Activated naive CD8-positive, alpha-beta T cell treated with anti-CD3 and anti-CD28 coated beads, Interleukin-2, amount 10 ng/mL, durations not matched to agents 7 days and 5 days (primary cell): ENCODE measurements at regions not wholly inside any gene's neighbourhood (a gene's known extent, or its start where the extent isn't known, plus 50 kb on each side); places are given as distances from the start of the nearest gene placed in this dataset.
"Not testable (repeated sequence)": the region's sequence is repeated elsewhere in the genome, so short reads cannot be mapped to it uniquely, and the experiment has no call there.

Experiments
- ATAC-seq: fragments of 150-1000 bp; cut with Tn5 transposase; one replicate; pipeline ENCODE4 v1.10.0; 2021; ENCODE audit warnings: low read depth, moderate library complexity
- POLR2A ChIA-PET: fragments of 350-600 bp; sonication (Branson Sonifier 250); formaldehyde crosslinking; loops from one replicate; lab custom pipeline; 2021; ENCODE audit warnings: antibody characterized with exemption; lab: Charles Lee
- DNase-seq: peaks from one replicate; pipeline ENCODE4 v3.0.0; 2021
- H3K27ac Mint-ChIP-seq: one replicate; pipeline ENCODE4 v1.8.0; 2022; ENCODE audit warnings: mild to moderate bottlenecking, mixed read lengths
- H3K27me3 Mint-ChIP-seq: one replicate; pipeline ENCODE4 v1.8.0; 2022; ENCODE audit warnings: mild to moderate bottlenecking, moderate library complexity, mixed read lengths
- H3K36me3 Mint-ChIP-seq: one replicate; pipeline ENCODE4 v1.8.0; 2021; ENCODE audit warnings: mild to moderate bottlenecking, mixed read lengths
- H3K4me1 Mint-ChIP-seq: one replicate; pipeline ENCODE4 v1.8.0; 2021; ENCODE audit warnings: mixed read lengths
- H3K4me3 Mint-ChIP-seq: one replicate; pipeline ENCODE4 v1.8.0; 2022; ENCODE audit warnings: mild to moderate bottlenecking, moderate library complexity, mixed read lengths
- H3K9me3 Mint-ChIP-seq: one replicate; pipeline ENCODE4 v1.8.0; 2021; ENCODE audit warnings: mixed read lengths

GRCh38 chr4:107452717-107453630, 267.1 kb downstream of the PAPSS1 start:
- DNase-seq (no peak), ATAC-seq (no peak)
- H3K4me1 Mint-ChIP-seq, result no peaks in the 10 kb centered on the region
- H3K4me3 Mint-ChIP-seq, result no peak overlapping the region
- H3K9me3 Mint-ChIP-seq, result no peaks in the 10 kb centered on the region
- no peaks in the 10 kb centered on the region for H3K27me3 Mint-ChIP-seq
- H3K27ac Mint-ChIP-seq, result no peak overlapping the region
- POLR2A ChIA-PET, result no interaction called here
- H3K36me3 Mint-ChIP-seq, result no peaks in the 10 kb centered on the region

DNA sequence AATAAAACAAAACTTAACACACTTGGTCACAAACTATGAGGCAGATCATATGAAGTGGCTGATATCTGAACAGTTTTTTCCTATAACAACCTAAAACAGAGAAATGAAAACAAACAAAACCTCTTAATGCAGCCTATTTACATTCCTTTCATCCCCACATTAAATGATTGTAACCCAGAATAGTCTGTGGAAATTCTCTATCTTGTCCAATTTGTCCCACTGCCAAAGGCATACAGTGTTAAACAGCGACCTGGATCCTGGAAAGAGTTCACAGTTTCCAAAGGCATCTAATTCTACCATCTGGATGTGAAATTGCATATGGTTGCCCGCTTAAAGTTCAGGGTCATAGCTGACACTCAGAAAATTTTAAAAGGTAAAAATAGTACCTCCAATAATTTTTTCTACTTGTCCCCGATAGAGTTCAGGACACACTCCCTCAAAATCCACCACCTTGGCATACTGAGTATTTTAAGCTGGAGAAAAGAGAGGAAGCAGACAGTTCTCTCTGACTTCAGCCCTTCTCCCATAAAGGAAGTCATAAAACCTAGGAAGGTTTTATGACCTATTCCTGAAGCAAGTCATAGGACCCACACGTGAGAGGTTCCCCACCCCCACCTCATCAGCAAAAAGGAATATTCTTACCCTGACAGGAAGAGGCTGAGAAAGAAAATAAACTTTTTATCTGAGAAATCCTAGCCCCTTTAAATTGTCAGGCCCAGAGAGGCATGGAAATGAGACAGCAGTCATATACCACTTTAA, 270.2 kb downstream of the PAPSS1 start:
- DNase-seq (no peak), ATAC-seq (no peak)
- no peaks in the 10 kb centered on the region for H3K9me3 Mint-ChIP-seq

DNA sequence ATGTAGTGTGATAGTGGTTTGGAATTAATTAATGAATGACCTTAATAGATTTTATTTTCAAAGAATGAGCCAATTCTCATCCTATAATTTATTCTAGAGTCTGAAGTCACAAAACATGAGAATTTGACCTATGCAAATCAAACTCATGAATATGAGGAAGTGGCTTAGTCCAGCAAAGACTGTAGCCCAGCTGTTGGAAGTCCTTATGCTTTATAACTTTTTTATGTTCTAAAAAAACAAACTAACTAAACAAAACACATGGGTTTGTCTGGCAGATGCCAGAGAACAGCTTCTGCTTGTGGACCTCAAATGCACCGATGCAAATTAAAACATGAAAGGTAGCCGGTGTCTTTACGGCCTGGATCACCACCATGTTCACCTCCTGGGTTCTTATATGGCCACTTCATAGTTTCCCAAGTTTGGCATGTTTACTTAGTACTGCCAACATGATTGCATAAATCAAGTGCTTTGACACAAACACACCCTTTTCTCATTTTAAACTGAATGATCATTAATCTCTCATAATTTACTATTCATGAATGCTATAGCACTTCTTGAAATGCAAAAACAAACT, 277.4 kb downstream of the PAPSS1 start:
- DNase-seq (no peak), ATAC-seq (no peak)
- Mint-ChIP-seq H3K27me3 (no peaks in the 10 kb centered on the region), H3K4me3 (no peak overlapping the region), H3K36me3 (no peaks in the 10 kb centered on the region), H3K27ac (no peak overlapping the region), H3K4me1 (no peaks in the 10 kb centered on the region), H3K9me3 (no peaks in the 10 kb centered on the region)
- POLR2A ChIA-PET, result no interaction called here

More for the DNA sequence above, 270.2 kb downstream of the PAPSS1 start:
- H3K4me1 Mint-ChIP-seq, result no peaks in the 10 kb centered on the region
- H3K27me3 Mint-ChIP-seq, result no peaks in the 10 kb centered on the region
- no peak overlapping the region for H3K4me3 Mint-ChIP-seq
- H3K27ac Mint-ChIP-seq, result no peak overlapping the region
- POLR2A ChIA-PET, result no interaction called here
- no peaks in the 10 kb centered on the region for H3K36me3 Mint-ChIP-seq

DNA sequence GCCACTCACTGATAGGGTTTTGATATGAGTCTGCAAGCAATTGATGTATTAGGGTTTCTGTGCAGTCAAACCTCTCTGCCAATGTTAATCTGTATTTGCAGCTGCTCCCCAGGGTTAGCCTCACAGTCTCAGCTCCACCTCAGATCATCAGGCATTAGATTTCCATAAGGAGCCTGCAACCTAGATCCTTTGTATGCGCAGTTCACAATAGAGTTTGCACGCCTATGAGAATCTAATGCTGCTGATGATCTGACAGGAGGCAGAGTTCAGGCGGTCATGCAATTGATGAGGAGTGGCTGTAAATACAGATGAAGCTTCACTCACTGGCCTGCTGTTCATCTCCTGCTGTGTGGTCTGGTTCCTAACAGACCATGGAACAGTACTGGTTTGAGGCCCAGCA, 280.6 kb downstream of the PAPSS1 start:
- H3K9me3 Mint-ChIP-seq, result no peaks in the 10 kb centered on the region
- DNase-seq (no peak), ATAC-seq (no peak)
- no peaks in the 10 kb centered on the region for H3K4me1 Mint-ChIP-seq
- H3K27ac Mint-ChIP-seq, result no peak overlapping the region
- POLR2A ChIA-PET, result no interaction called here
- no peaks in the 10 kb centered on the region for H3K36me3 Mint-ChIP-seq
- no peaks in the 10 kb centered on the region for H3K27me3 Mint-ChIP-seq
- H3K4me3 Mint-ChIP-seq, result no peak overlapping the region

DNA sequence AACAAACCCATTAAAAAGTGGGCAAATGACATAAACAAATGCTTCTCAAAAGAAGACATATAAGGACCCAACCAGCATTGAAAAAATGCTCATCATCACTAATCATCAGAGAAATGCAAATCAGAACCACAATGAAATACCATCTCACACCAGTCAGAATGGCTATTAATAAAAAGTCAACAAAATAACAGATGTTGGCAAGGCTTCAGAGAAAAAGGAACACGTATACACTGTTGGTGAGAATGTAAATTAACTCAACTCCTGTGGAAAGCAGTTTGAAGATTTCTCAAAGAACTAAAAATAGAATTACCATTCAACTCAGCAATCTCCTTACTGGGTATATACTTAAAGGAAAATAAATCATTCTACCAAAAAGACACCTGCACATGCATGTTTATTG, 283.6 kb downstream of the PAPSS1 start:
- H3K36me3 Mint-ChIP-seq, H3K27me3 Mint-ChIP-seq, DNase-seq, H3K27ac Mint-ChIP-seq, H3K9me3 Mint-ChIP-seq, POLR2A ChIA-PET, H3K4me1 Mint-ChIP-seq, H3K4me3 Mint-ChIP-seq, ATAC-seq: not testable (repeated sequence)

DNA sequence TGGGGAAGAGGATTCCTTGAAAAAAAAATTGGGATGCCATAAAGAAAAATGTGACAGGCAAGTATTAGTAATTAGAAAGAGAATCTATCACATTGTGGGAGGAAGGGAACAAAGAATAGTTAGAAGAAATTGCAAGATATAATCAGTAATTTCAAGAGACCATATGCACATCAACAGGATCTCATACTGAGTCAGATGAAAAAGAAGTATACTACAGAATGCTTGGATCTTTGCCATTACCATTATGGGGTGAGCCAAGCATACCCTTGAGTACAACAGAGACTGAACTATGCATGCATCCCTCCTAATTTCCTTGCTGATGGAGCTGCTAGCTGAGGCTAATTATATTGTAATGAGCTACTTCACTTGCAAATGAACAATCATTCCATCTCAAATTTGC, 287.6 kb downstream of the PAPSS1 start:
- H3K4me1 Mint-ChIP-seq, result no peaks in the 10 kb centered on the region
- H3K36me3 Mint-ChIP-seq, result no peaks in the 10 kb centered on the region
- no peak for ATAC-seq

DNA sequence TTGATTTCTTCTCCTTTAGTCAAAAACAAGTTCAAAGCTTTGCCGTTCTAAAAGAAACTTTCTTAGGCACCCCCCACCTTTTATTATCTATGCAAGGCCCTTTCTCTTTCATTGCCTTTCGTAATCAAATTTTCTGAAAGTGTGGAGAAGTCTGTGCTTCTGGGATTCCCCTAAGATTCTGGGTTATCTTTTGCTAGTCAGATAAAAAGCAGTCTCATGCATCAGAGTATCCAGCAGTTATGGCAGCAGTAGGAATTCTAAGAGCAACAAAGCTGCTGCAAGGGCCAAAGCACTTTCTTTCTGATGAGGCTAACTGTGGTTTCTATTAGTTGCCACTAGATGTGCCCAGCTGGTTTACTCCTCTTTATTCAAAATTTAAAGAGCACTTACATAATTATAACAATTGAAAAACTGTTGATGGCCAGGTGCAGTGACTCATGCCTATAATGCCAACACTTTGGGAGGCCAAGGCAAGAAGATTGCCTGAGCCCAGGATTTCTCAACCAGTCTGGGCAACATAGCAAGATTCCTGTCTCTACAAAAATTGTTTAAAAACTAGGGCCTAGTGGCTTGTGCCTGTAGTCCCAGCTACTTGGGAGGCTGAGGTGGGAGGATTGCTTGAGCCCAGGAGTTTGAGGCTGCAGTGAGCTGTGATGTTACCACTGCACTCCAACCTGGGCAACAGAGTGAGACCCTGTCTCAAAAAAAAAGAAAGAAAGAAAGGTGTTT, 296.2 kb downstream of the PAPSS1 start:
- POLR2A ChIA-PET, result no interaction called here
- H3K27me3 Mint-ChIP-seq, result no peaks in the 10 kb centered on the region

More for the DNA sequence above, 287.6 kb downstream of the PAPSS1 start:
- peaks cover 4% of the 10 kb centered on the region for H3K27me3 Mint-ChIP-seq
- POLR2A ChIA-PET, result no interaction called here
- DNase-seq, result no peak
- H3K4me3 Mint-ChIP-seq, result no peak overlapping the region
- H3K27ac Mint-ChIP-seq, result no peak overlapping the region
- no peaks in the 10 kb centered on the region for H3K9me3 Mint-ChIP-seq

GRCh38 chr4:107419536-107419935, 300.5 kb downstream of the PAPSS1 start:
- H3K9me3 Mint-ChIP-seq, POLR2A ChIA-PET, H3K36me3 Mint-ChIP-seq, H3K4me3 Mint-ChIP-seq, H3K27me3 Mint-ChIP-seq, ATAC-seq, H3K27ac Mint-ChIP-seq, DNase-seq, H3K4me1 Mint-ChIP-seq: not testable (repeated sequence)

More for the DNA sequence above, 296.2 kb downstream of the PAPSS1 start:
- Mint-ChIP-seq H3K9me3 (no peaks in the 10 kb centered on the region), H3K4me3 (no peak overlapping the region), H3K27ac (no peak overlapping the region), H3K4me1 (no peaks in the 10 kb centered on the region), H3K36me3 (no peaks in the 10 kb centered on the region)
- ATAC-seq (no peak), DNase-seq (no peak)

DNA sequence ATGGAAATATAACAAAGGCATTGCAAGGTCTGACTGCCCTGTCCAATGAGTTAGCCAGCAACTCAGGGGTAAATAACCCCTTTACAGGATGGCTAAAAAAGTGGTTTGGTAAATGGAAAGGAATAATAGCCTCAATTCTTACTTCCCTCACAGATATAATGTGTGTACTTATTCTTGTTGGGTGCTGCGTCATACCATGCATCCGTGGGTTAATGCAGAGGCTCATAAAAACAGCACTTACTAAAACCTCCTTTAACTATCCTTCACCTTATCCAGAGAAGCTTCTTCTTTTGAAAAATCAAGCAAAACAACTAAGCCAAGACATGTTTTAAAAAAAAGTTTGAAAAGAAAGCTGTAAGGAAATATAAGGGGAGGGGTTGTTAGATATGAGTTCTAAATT, 301.0 kb downstream of the PAPSS1 start:
- H3K36me3 Mint-ChIP-seq, result no peaks in the 10 kb centered on the region
- H3K27me3 Mint-ChIP-seq, result peaks cover 7% of the 10 kb centered on the region
- H3K4me3 Mint-ChIP-seq, result no peak overlapping the region
- DNase-seq (no peak), ATAC-seq (no peak)
- H3K9me3 Mint-ChIP-seq, result no peaks in the 10 kb centered on the region
- POLR2A ChIA-PET, result no interaction called here
- H3K4me1 Mint-ChIP-seq, result no peaks in the 10 kb centered on the region
- H3K27ac Mint-ChIP-seq, result no peak overlapping the region

DNA sequence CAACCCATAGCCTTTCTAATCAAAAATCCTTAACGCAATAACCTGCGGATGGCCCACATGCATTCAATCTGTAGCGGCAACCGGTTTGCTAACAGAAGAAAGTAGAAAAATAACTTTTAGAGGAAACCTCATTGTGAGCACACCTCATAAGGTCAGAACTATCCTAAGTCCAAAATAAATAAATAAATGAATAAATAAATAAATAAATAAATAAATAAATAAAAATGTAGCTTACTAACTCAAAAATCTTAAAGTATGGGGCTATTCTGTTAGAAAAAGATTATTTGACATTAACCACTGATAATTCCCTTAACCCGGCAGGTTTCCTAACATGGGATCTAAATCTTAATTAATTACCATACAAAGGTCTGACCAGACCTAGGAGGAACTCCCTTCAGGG, 304.5 kb downstream of the PAPSS1 start:
- POLR2A ChIA-PET, H3K27ac Mint-ChIP-seq, ATAC-seq, H3K27me3 Mint-ChIP-seq, H3K36me3 Mint-ChIP-seq, DNase-seq, H3K9me3 Mint-ChIP-seq, H3K4me1 Mint-ChIP-seq, H3K4me3 Mint-ChIP-seq: not testable (repeated sequence)

GRCh38 chr4:107409872-107410271, 310.2 kb downstream of the PAPSS1 start:
- H3K9me3 Mint-ChIP-seq, H3K27me3 Mint-ChIP-seq, DNase-seq, ATAC-seq, H3K4me1 Mint-ChIP-seq, H3K27ac Mint-ChIP-seq, H3K36me3 Mint-ChIP-seq, H3K4me3 Mint-ChIP-seq, POLR2A ChIA-PET: not testable (repeated sequence)

DNA sequence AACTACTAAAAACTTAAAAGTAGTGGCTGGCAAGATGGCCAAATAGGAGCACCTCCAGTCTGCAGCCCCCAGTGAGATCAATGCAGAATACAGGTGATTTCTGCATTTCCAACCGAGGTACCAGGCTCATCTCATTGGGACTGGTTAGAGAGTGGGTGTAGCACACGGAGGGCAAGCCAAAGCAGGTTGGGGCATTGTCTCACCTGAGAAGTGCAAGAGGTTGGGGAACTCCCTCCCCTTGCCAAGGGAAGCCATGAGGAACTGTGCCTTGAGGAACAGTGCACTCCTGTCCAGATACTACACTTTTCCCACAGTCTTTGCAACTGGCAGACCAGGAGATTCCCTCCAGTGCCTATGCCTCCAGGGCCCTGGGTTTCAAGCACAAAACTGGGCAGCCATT, 311.1 kb downstream of the PAPSS1 start:
- H3K36me3 Mint-ChIP-seq, result no peaks in the 10 kb centered on the region
- DNase-seq, result no peak
- H3K4me1 Mint-ChIP-seq, result no peaks in the 10 kb centered on the region
- H3K4me3 Mint-ChIP-seq, result no peak overlapping the region
- H3K27ac Mint-ChIP-seq, result no peak overlapping the region
- H3K27me3 Mint-ChIP-seq, result peaks cover 3% of the 10 kb centered on the region
- POLR2A ChIA-PET, result no interaction called here
- no peak for ATAC-seq
- H3K9me3 Mint-ChIP-seq, result peaks cover 2% of the 10 kb centered on the region

GRCh38 chr4:107404591-107405300, 315.3 kb downstream of the PAPSS1 start:
- DNase-seq, result no peak
- Mint-ChIP-seq H3K27me3 (peaks cover 3% of the 10 kb centered on the region), H3K4me3 (no peak overlapping the region), H3K27ac (no peak overlapping the region), H3K4me1 (no peaks in the 10 kb centered on the region), H3K9me3 (no peaks in the 10 kb centered on the region), H3K36me3 (no peaks in the 10 kb centered on the region)
- POLR2A ChIA-PET, result no interaction called here
- ATAC-seq, result no peak
